ENCODE measurements at regions not wholly inside any gene's neighbourhood (a gene's known extent, or its start where the extent isn't known, plus 50 kb on each side); places are given as distances from the start of the nearest gene placed in this dataset.

- CTCF ChIA-PET = interaction anchor here (1.0 kb wide), 1 partner anchor 18 kb away, joined by 3 read pairs; no protein-coding TSS in a partner anchor
- POLR2A ChIA-PET = no interaction called here
- DNase-seq (ENCODE audit: extremely low spot score) = no peak
- TF ChIP-seq CTCF (IDR thresholded peaks at IDR 0.05; ENCODE audit: control extremely low read depth, extremely low read depth, low read depth, missing control alignments) = no peak
These were observed 1276.1 kb downstream of the FSTL5 start for GRCh38 chr4:160887668-160888067.

- TF ChIP-seq CTCF (IDR thresholded peaks at IDR 0.05; ENCODE audit: control extremely low read depth, extremely low read depth, low read depth, missing control alignments) = no peak
- ChIA-PET CTCF (interaction anchor here (1.4 kb wide), 1 partner anchor 10 kb away, joined by 5 read pairs; no protein-coding TSS in a partner anchor), POLR2A (no interaction called here)
- no peak for DNase-seq (ENCODE audit: extremely low spot score)
These were observed 1269.7 kb downstream of the FSTL5 start for GRCh38 chr4:160894128-160894527.

- ChIA-PET CTCF (interaction anchor here (1.4 kb wide), 2 partner anchors 9 to 17 kb away, joined by 3 to 5 read pairs; no protein-coding TSS in a partner anchor), POLR2A (no interaction called here)
- no peak for DNase-seq (ENCODE audit: extremely low spot score)
- TF ChIP-seq CTCF (IDR thresholded peaks at IDR 0.05; ENCODE audit: control extremely low read depth, extremely low read depth, low read depth, missing control alignments) = no peak
These were observed 1269.0 kb downstream of the FSTL5 start for GRCh38 chr4:160894809-160895208.

- TF ChIP-seq CTCF (IDR thresholded peaks at IDR 0.05; ENCODE audit: control extremely low read depth, extremely low read depth, low read depth, missing control alignments) = no peak
- ChIA-PET CTCF (no interaction called here), POLR2A (no interaction called here)
These were observed 1236.5 kb downstream of the FSTL5 start for GRCh38 chr4:160927311-160927710.

GRCh38 chr4:160928482-160928881 lies 1235.3 kb downstream of the FSTL5 start:
- no peak for DNase-seq (ENCODE audit: extremely low spot score)
- CTCF ChIA-PET = interaction anchor here (0.7 kb wide), 1 partner anchor 10 kb away, joined by 3 read pairs; no protein-coding TSS in a partner anchor
- TF ChIP-seq CTCF (IDR thresholded peaks at IDR 0.05; ENCODE audit: control extremely low read depth, extremely low read depth, low read depth, missing control alignments) = no peak
- POLR2A ChIA-PET = no interaction called here

More at GRCh38 chr4:160927311-160927710, 1236.5 kb downstream of the FSTL5 start:
- no peak for DNase-seq (ENCODE audit: extremely low spot score)

- POLR2A ChIA-PET = no interaction called here
These were observed 1216.1 kb downstream of the FSTL5 start for GRCh38 chr4:160947653-160948052.

More at GRCh38 chr4:160947653-160948052, 1216.1 kb downstream of the FSTL5 start:
- no peak for TF ChIP-seq CTCF (IDR thresholded peaks at IDR 0.05; ENCODE audit: control extremely low read depth, extremely low read depth, low read depth, missing control alignments)
- CTCF ChIA-PET = no interaction called here
- no peak for DNase-seq (ENCODE audit: extremely low spot score)
